GM03348 (cell line): ENCODE measurements at regions not wholly inside any gene's neighbourhood (a gene's known extent, or its start where the extent isn't known, plus 50 kb on each side); places are given as distances from the start of the nearest gene placed in this dataset.

Source experiments
- DNase-seq: peaks from one replicate; pipeline ENCODE4 v3.0.0; 2012; ENCODE audit warnings: low spot score

- no peak for DNase-seq
Observed at GRCh38 chr7:157061979-157062378, 51.5 kb upstream of the MNX1 start.

- no peak for DNase-seq
Observed at GRCh38 chr7:157065046-157065445, 54.6 kb upstream of the MNX1 start.

- no peak for DNase-seq
Observed at GRCh38 chr7:157072361-157072760, 61.9 kb upstream of the MNX1 start.

DNA sequence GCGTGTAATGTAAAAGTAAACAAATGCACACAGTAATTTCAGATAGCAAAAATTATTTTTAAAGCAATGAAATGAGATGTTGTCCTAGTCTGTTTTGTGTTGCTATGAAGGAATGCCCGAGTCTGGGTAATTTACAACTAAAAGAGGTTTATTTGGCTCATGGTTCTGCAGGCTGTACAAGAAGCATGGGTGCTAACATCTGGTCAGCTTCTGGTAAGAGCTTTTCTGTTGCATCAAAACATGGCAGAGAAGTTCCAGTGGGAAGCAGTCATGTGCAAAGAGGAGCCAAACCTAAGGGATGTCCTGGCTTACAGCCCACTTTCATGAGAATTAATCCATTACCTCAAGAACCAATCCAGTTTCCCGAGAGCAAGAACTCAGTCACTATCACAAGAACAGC is 62.9 kb upstream of the MNX1 start:
- no peak for DNase-seq

- DNase-seq = no peak
Observed at GRCh38 chr7:157073949-157074624, 63.6 kb upstream of the MNX1 start.

GRCh38 chr7:157076466-157076865 is 62.3 kb upstream of the UBE3C start:
- DNase-seq = no peak

DNA sequence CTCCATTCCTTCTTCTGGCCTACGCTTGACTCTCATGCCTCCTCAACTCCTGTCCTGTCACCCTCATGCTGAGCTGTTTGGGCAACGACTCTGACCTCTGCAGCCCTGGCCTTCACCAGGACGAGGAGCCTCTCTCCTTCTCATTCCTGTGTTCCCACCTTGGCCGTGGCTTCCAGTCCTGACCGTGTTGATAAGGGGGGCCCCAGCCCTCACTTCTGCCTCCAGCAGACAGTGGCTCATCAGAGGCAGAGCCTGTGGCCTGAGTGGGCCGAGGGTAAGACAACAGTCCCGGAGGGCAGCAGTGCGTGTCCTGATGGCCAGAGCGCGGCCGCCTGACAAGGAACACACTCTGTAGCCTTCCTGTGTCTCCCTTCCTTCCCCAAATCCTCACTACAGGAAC is 61.7 kb upstream of the UBE3C start:
- no peak for DNase-seq

- DNase-seq = peak; percentile 57
Observed at GRCh38 chr7:157077986-157078644, 60.6 kb upstream of the UBE3C start.

- DNase-seq = no peak
Observed at GRCh38 chr7:157079116-157079515, 59.6 kb upstream of the UBE3C start.

DNA sequence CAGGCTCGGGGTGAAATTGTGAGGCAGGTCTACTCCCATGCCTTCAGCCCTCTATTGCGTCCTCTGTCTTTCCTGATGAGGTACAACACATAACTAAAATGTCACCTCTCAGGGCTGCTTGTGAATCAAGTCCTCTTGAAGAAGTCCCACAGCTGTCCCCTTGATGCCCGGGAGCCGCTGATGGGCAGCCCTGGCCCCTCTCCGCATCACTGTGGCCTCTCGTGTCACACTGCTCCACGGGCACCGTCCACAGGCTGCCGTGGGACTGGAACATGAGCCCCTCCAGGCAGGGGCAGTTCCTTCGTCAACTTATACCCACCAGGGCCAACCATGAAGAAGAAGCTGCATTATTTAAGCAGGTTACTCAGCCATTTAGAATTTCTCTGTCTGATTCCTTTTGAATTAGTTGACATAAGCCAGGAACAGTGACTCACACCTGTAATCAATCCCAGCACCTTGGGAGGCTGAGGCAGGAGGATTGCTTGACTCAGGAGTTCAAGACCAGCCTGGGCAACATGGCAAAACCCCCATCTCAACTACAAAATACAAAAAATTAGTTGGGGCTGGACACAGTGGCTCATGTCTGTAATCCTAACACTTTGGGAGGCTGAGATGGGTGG is 58.5 kb upstream of the UBE3C start:
- DNase-seq = no peak

GRCh38 chr7:157086508-157087187 is 52.1 kb upstream of the UBE3C start:
- no peak for DNase-seq

DNA sequence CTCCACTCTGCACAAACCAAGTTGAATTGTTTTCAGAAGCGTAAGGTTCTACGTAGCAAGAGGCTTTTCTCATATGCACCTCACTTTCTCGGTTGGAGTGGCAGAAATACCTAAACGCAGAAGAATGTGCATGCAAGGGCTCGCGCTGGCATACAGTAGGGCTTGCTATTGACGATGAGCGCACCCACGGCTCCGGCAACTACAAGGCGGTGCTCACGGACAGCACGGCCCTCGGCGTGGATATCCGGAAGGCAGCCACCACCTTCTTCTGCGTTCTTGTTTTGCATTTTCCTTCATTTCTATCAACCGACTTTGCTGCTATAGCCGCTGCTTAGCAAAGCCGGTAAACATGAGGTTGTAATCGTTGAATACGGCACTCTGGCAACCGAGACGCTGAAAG is 51.1 kb upstream of the UBE3C start:
- no peak for DNase-seq

DNA sequence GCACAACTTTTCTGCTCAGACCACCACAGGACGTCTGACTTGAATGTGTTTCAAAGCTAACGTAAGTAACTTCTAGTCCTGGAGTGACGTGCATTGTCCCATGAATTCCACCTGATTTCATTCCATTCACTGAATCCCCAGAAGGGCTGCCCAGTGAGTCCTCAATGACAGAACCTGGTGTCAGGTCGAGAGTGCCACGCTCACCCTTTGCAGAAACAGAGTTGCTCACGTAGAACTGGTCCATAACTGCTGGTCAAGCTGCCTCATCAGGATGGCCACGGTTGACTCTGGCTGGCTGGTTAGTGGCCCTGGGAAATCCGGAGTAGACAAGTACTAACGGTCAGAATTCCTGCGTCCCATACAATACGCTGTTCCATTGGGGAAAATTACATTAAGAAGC is 50.6 kb upstream of the UBE3C start:
- DNase-seq = no peak
